ENCODE measurements at regions not wholly inside any gene's neighbourhood (a gene's known extent, or its start where the extent isn't known, plus 50 kb on each side); places are given as distances from the start of the nearest gene placed in this dataset.
"Not testable (repeated sequence)": the region's sequence is repeated elsewhere in the genome, so short reads cannot be mapped to it uniquely, and the experiment has no call there.

DNA sequence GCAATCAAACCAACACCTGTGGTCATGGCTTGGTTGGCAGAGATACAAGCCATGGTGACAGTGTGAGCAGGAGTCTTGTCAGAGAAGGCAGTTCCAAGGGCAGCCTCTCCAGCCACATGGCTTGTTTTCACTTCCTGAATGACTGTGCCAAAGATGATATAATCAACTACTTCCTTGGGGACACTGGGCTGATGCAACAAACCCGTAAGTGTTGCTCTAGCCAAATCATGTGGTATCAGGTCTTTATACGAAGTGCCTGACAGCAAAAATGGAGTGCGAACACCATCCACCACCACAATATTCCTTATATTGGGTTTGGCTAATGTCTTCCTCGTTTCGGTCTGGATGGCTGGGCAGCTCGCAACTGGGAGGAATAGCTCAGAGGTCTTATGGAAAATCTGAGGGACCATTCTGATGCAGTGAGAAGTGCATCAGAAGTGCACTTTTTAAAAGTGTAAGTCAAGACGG lies 922.0 kb downstream of the NLGN4X start:
- H3K4me3 ChIP-seq: no peak overlapping the region
- no peak for TF ChIP-seq POLR2A (IDR thresholded peaks at IDR 0.05)
- no peak for TF ChIP-seq CTCF (IDR thresholded peaks at IDR 0.05)

GRCh38 chrX:5305452-5305851 lies 923.2 kb downstream of the NLGN4X start:
- no peak for TF ChIP-seq POLR2A (IDR thresholded peaks at IDR 0.05)
- no peak for TF ChIP-seq CTCF (IDR thresholded peaks at IDR 0.05)
- WGBS, 4 donors: 50 to 58% (median 51%) methylated on average over 6 of the region's 6 CpGs

More for the DNA sequence above, 922.0 kb downstream of the NLGN4X start:
- intact Hi-C loops (cut with DNase I): no loop called here
- Histone ChIP-seq H3K27me3 (no peaks in the 10 kb centered on the region), H3K36me3 (replicated peaks in 1 of 2) (no peaks in the 10 kb centered on the region), H3K27ac (no peak overlapping the region), H3K9me3 (replicated peaks in 1 of 3) (no peaks in the 10 kb centered on the region), H3K4me1 (replicated peaks in 1 of 2) (no peaks in the 10 kb centered on the region)
- 35 to 86% (median 76%) methylated on average over 6 to 7 of the region's 7 CpGs for WGBS, 4 donors
- peak in 2 of 7 donors; percentile 1 to 15 for DNase-seq

DNA sequence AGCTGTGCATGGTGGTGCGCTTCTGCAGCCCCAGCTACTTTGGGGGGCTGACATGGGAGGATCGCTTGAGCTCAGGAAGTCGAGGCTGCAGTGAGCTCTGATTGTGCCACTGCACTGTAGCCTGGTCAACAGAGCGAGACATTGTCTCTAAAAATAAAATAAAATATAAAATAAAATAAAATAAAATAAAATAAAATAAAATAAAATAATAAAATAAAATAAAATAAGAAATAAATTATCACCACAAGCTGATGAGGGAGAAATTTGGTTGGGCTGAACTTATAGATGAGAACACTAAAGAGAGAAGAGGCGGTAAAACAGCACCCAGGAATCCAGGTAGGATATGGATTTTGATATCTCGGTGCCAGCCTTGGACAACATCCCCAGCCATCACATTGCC lies 933.7 kb downstream of the NLGN4X start:
- no peak for DNase-seq
- intact Hi-C loops (cut with DNase I): no loop called here
- Histone ChIP-seq H3K27ac (no peak overlapping the region), H3K4me3 (no peak overlapping the region), H3K9me3 (replicated peaks in 1 of 3) (no peaks in the 10 kb centered on the region), H3K36me3 (replicated peaks in 1 of 2) (no peaks in the 10 kb centered on the region), H3K4me1 (replicated peaks in 1 of 2) (no peaks in the 10 kb centered on the region), H3K27me3 (no peaks in the 10 kb centered on the region)
- WGBS, 4 donors: 85 to 92% (median 90%) methylated on average over 6 of the region's 6 CpGs
- TF ChIP-seq CTCF (IDR thresholded peaks at IDR 0.05) (no peak), POLR2A (IDR thresholded peaks at IDR 0.05) (no peak)

More at GRCh38 chrX:5305452-5305851, 923.2 kb downstream of the NLGN4X start:
- H3K27me3 ChIP-seq: no peaks in the 10 kb centered on the region
- H3K9me3 ChIP-seq (replicated peaks in 1 of 3): no peaks in the 10 kb centered on the region
- H3K4me1 ChIP-seq (replicated peaks in 1 of 2): no peaks in the 10 kb centered on the region
- no peak for DNase-seq
- intact Hi-C loops (cut with DNase I): no loop called here
- no peak overlapping the region for H3K4me3 ChIP-seq
- H3K27ac ChIP-seq: no peak overlapping the region
- H3K36me3 ChIP-seq (replicated peaks in 1 of 2): no peaks in the 10 kb centered on the region

DNA sequence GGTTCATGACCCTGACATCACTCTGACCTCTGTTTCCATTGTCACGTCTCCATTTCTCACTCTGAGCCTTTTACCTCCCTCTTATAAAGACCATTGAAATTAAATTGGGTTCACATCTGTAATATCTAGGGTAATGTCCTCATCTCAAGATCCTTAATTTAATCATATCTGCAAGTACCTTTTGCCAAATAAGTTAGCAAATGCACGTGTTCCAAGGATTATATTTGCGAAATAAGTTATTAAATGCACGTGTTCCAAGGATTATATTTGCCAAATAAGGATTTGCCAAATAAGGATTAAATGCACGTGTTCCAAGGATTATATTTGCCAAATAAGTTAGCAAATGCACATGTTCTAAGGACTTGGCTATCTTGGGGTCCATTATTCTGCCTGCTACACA lies 938.0 kb downstream of the NLGN4X start:
- Histone ChIP-seq H3K4me1 (replicated peaks in 1 of 2) (no peaks in the 10 kb centered on the region), H3K27me3 (no peaks in the 10 kb centered on the region), H3K9me3 (replicated peaks in 1 of 3) (no peaks in the 10 kb centered on the region), H3K36me3 (replicated peaks in 1 of 2) (no peaks in the 10 kb centered on the region), H3K4me3 (no peak overlapping the region), H3K27ac (no peak overlapping the region)
- DNase-seq: no peak
- intact Hi-C loops (cut with DNase I): no loop called here
- 69 to 78% (median 75%) methylated on average over 5 of the region's 5 CpGs for WGBS, 4 donors
- TF ChIP-seq POLR2A (IDR thresholded peaks at IDR 0.05) (no peak), CTCF (IDR thresholded peaks at IDR 0.05) (no peak)

GRCh38 chrX:5289949-5290348 lies 938.7 kb downstream of the NLGN4X start:
- WGBS, 4 donors: 67 to 77% (median 73%) methylated on average over 1 of the region's 1 CpG
- H3K27ac ChIP-seq; H3K4me3 ChIP-seq; DNase-seq; H3K27me3 ChIP-seq; H3K9me3 ChIP-seq (replicated peaks in 1 of 3); intact Hi-C loops (cut with DNase I); H3K36me3 ChIP-seq (replicated peaks in 1 of 2); H3K4me1 ChIP-seq (replicated peaks in 1 of 2): not testable (repeated sequence)
